NCI-H2107 treated with DMSO at 0.1 percent for 48 hours (cell line): ENCODE measurements at regions not wholly inside any gene's neighbourhood (a gene's known extent, or its start where the extent isn't known, plus 50 kb on each side); places are given as distances from the start of the nearest gene placed in this dataset.

Experiments used
- DNase-seq: peaks from one replicate; lab custom pipeline; 2025; ENCODE audit not compliant: unreplicated experiment; lab: John Stamatoyannopoulos, UW

DNA sequence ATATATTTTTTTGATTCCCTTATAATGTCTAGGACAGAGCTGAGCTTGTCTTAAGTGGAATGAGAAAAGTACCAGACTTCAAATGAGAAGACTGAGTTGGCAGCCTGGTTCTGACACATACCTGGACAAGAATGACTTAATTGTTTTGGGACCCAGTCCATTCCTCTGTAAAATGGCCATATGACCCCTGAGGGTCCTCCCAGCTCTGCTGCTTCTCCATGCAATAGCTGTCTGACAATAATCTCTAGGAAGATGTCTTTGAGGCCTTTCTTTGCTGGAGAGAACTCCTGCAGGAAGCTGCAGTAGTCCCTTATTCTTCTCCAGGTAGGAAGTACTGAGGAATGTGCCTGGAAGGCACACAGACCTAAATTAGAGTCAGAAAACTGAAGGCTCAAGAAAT, 55.9 kb upstream of the SLIT3 start:
- DNase-seq = no peak

DNA sequence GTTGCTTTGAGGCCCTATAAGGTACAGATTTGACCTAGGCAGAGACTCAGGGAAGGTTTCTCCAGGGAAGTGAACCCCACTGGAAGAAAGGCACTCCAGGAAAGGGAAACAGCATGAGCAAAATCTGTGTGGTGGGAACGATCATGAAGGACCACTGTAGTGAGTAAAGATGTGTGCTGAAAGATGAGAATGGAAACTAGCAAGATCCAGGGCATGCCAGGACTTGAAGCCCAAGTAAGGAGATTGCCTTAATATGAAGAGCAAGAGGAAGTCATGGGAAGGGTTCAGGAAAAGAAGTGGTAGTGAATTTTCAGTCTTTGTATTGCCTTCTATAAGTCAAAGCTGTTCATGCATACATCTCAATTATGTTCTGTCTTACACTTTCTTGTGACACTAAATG, 55.2 kb upstream of the SLIT3 start:
- DNase-seq = no peak

DNA sequence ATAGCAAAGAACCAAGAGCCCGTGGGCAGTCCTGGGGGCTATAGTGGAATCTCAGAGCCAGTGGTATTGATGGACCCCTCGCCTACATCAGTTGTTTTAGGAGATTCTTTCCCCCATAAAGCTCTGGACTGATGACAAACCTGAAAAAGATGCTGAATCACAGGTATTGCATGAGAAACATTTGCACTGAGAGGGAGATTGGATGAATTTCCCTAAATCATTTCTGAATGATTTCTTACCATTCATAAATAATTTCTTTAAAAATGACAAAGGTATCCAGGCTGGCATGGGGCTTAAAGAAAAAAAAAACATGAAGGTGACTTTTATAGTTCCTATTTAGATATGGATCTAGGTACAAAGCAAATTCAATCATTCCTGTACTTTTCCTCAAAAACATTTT, 54.0 kb upstream of the SLIT3 start:
- no peak for DNase-seq

- DNase-seq = no peak
Measured at GRCh38 chr5:169354263-169354662, 53.3 kb upstream of the SLIT3 start.

- DNase-seq = no peak
Measured at GRCh38 chr5:169352901-169353300, 52.0 kb upstream of the SLIT3 start.

GRCh38 chr5:169351721-169352120, 50.8 kb upstream of the SLIT3 start:
- DNase-seq = no peak

DNA sequence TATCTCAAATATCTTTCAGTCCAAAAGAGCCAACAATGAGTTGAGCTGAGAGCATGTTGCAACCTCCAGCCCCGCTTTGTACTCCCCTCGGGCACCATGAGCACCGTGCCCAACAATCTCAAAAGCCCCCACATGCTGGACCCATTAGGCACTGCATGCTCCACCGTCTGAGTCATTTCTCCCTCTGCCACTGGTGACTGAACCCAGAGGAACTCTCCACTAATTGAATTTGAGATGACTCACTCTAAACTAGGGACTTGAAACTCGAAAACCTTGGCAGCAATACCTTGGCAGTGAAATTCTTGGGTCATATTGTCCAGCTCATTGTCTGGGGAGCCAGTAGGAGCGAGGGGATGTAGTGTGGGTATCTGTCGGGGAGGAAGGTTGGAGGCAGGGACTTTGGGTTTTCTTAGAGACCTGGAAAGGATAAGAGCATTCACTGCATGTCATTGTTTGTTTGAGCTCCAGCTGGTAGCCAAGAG, 49.9 kb upstream of the SLIT3 start:
- no peak for DNase-seq
